SK-N-MC (cell line): ENCODE measurements at regions not wholly inside any gene's neighbourhood (a gene's known extent, or its start where the extent isn't known, plus 50 kb on each side); places are given as distances from the start of the nearest gene placed in this dataset.

Source experiments
- EZH2 ChIP-seq: fragments of 200-600 bp; sonication (generic); IDR thresholded peaks from one replicate; pipeline ENCODE4 v1.6.1; 2017; ENCODE audit warnings: antibody characterized with exemption
- POLR2AphosphoS5 ChIP-seq: IDR thresholded peaks from 2 replicates; pipeline ENCODE4 v1.6.1; 2012; ENCODE audit warnings: mild to moderate bottlenecking, low read depth, low read length, borderline replicate concordance

- no peak for TF ChIP-seq EZH2
- no peak for TF ChIP-seq POLR2AphosphoS5
Observed at GRCh38 chr2:8028436-8028835, 653.4 kb upstream of the ID2 start.
